H1 (cell line): ENCODE measurements at regions not wholly inside any gene's neighbourhood (a gene's known extent, or its start where the extent isn't known, plus 50 kb on each side); places are given as distances from the start of the nearest gene placed in this dataset.

Experiments
- CTCF ChIA-PET: fragments of 300-600 bp; sonication (Branson Sonifier 250); formaldehyde crosslinking; loops from one replicate; lab custom pipeline; 2021; ENCODE audit not compliant: partially characterized antibody; lab: Charles Lee
- POLR2A ChIA-PET: fragments of 300-600 bp; sonication (Branson Sonifier 250); formaldehyde crosslinking; loops from one replicate; lab custom pipeline; 2021; ENCODE audit warnings: inconsistent platforms; ENCODE audit not compliant: partially characterized antibody; lab: Charles Lee
- DNase-seq, 2 experiments: peaks; one replicate each; pipeline versions ENCODE4 v3.0.0 to v3.0.0-alpha.2; 2010 to 2022; ENCODE audit warnings: low spot score in 2 of 2, low read depth in 1 of 2, mixed read lengths in 1 of 2
- FAIRE-seq: peaks from 2 replicates; lab custom pipeline; 2011; peaks lifted over from hg19 to GRCh38; lab: Jason Lieb, UNC
- H2AFZ ChIP-seq: 2 replicates; pipeline ENCODE4 v1.8.1; 2012; ENCODE audit warnings: low read length, inconsistent platforms
- H2AK5ac ChIP-seq: 2 replicates; pipeline ENCODE4 v1.6.1; 2013; ENCODE audit warnings: low read depth, low read length
- H2BK120ac ChIP-seq: replicated peaks from 2 replicates; pipeline ENCODE3; 2013; ENCODE audit warnings: low read depth, low read length, inconsistent platforms
- H2BK12ac ChIP-seq: 2 replicates; pipeline ENCODE4 v1.6.1; 2013; ENCODE audit warnings: low read depth, low read length
- H2BK15ac ChIP-seq: 2 replicates; pipeline ENCODE4 v1.6.1; 2013; ENCODE audit warnings: low read length
- H2BK20ac ChIP-seq: 2 replicates; pipeline ENCODE4 v1.6.1; 2013; ENCODE audit warnings: low read length
- H2BK5ac ChIP-seq: 2 replicates; pipeline ENCODE4 v1.6.1; 2013; ENCODE audit warnings: low read depth, low read length
- H3K14ac ChIP-seq: 2 replicates; pipeline ENCODE4 v1.6.1; 2013; ENCODE audit warnings: inconsistent platforms; ENCODE audit not compliant: insufficient read length
- H3K18ac ChIP-seq: 2 replicates; pipeline ENCODE4 v1.6.1; 2013; ENCODE audit warnings: low read length; ENCODE audit errors: extremely low read depth
- H3K23ac ChIP-seq: 2 replicates; pipeline ENCODE4 v1.6.1; 2013; ENCODE audit warnings: inconsistent platforms; ENCODE audit not compliant: insufficient read length
- H3K23me2 ChIP-seq: 2 replicates; pipeline ENCODE4 v1.6.1; 2013; ENCODE audit warnings: low read depth, low read length
- H3K27ac ChIP-seq: 2 replicates; pipeline ENCODE4 v1.6.1; 2011; ENCODE audit warnings: low read depth, low read length, inconsistent platforms
- H3K27me3 ChIP-seq, 4 experiments: replicated peaks in 1 of 4; 1 replicate in 1 of 4; 2 replicates in 3 of 4; pipeline versions ENCODE4 v1.6.1 to v1.8.1; 2011 to 2013; ENCODE audit warnings: low read length in 3 of 4, mild to moderate bottlenecking in 3 of 4, inconsistent platforms in 2 of 4, mixed read lengths in 2 of 4, moderate library complexity in 1 of 4; ENCODE audit not compliant: control insufficient read depth in 3 of 4, insufficient read depth in 3 of 4; ENCODE audit errors: extremely low read depth in 1 of 4
- H3K36me3 ChIP-seq, 4 experiments: 2 replicates each; pipeline versions ENCODE4 v1.6.1 to v1.8.1; 2011 to 2013; ENCODE audit warnings: mild to moderate bottlenecking in 4 of 4, low read length in 3 of 4, moderate library complexity in 2 of 4, control low read depth in 1 of 4, inconsistent platforms in 1 of 4; ENCODE audit not compliant: insufficient read depth in 4 of 4, control insufficient read depth in 2 of 4
- H3K4ac ChIP-seq: replicated peaks from 2 replicates; pipeline ENCODE3; 2013; ENCODE audit warnings: low read length, low read depth, mixed read lengths, inconsistent platforms; ENCODE audit not compliant: insufficient read length
- H3K4me1 ChIP-seq, 4 experiments: replicated peaks in 1 of 4; 1 replicate in 1 of 4; 2 replicates in 3 of 4; pipeline versions ENCODE4 v1.6.1 to v1.8.1; 2011 to 2013; ENCODE audit warnings: low read length in 3 of 4, inconsistent platforms in 2 of 4, mixed read lengths in 1 of 4; ENCODE audit not compliant: insufficient read depth in 4 of 4, control insufficient read depth in 3 of 4
- H3K4me2 ChIP-seq, 2 experiments: 2 replicates each; pipeline versions ENCODE4 v1.6.1 to v1.8.1; 2011 to 2013; ENCODE audit warnings: low read depth in 2 of 2, low read length in 2 of 2, control low read depth in 1 of 2, inconsistent platforms in 1 of 2, mild to moderate bottlenecking in 1 of 2; ENCODE audit not compliant: insufficient read depth in 1 of 2
- H3K4me3 ChIP-seq, 4 experiments: fragments of 200-600, 300-600 bp in 1 of 4; sonication (generic), shearing (Covaris generic), sonication (Bioruptor Twin) in 1 of 4; 2 replicates each; pipeline versions ENCODE4 v1.5.1 to v1.8.1; 2011 to 2016; ENCODE audit warnings: low read length in 4 of 4, low read depth in 3 of 4, control low read depth in 2 of 4, inconsistent platforms in 2 of 4, mild to moderate bottlenecking in 2 of 4, mixed read lengths in 1 of 4, moderate library complexity in 1 of 4; ENCODE audit not compliant: insufficient read depth in 2 of 4; ENCODE audit errors: extremely low read depth in 1 of 4
- H3K56ac ChIP-seq: replicated peaks from 2 replicates; pipeline ENCODE3; 2013; ENCODE audit warnings: low read depth, mild to moderate bottlenecking, mixed read lengths, low read length, inconsistent platforms; ENCODE audit not compliant: insufficient read length
- H3K79me1 ChIP-seq: 2 replicates; pipeline ENCODE4 v1.6.1; 2013; ENCODE audit warnings: low read depth, low read length, control low read depth
- H3K79me2 ChIP-seq, 2 experiments: 2 replicates each; pipeline versions ENCODE4 v1.6.1 to v1.8.1; 2012 to 2013; ENCODE audit warnings: low read length in 2 of 2, mild to moderate bottlenecking in 2 of 2, inconsistent platforms in 1 of 2; ENCODE audit not compliant: insufficient read depth in 2 of 2, control insufficient read depth in 1 of 2
- H3K9ac ChIP-seq, 4 experiments: replicated peaks in 1 of 4; 1 replicate in 1 of 4; 2 replicates in 3 of 4; pipeline versions ENCODE4 v1.6.1 to v1.8.1; 2011 to 2013; ENCODE audit warnings: low read depth in 3 of 4, low read length in 3 of 4, control low read depth in 2 of 4, mild to moderate bottlenecking in 2 of 4, moderate library complexity in 2 of 4, inconsistent platforms in 1 of 4; ENCODE audit errors: extremely low read depth in 1 of 4
- H3K9me3 ChIP-seq, 2 experiments: 2 replicates each; pipeline versions ENCODE4 v1.6.1 to v1.8.1; 2012 to 2013; ENCODE audit warnings: mild to moderate bottlenecking in 2 of 2, moderate library complexity in 2 of 2, control low read depth in 1 of 2, inconsistent platforms in 1 of 2, low read depth in 1 of 2, low read length in 1 of 2, mixed read lengths in 1 of 2; ENCODE audit not compliant: insufficient read depth in 2 of 2
- H4K20me1 ChIP-seq, 2 experiments: replicated peaks in 1 of 2; 2 replicates each; pipeline versions ENCODE3 to v1.8.1; 2011 to 2013; ENCODE audit warnings: inconsistent platforms in 2 of 2, low read length in 2 of 2, mild to moderate bottlenecking in 1 of 2; ENCODE audit not compliant: insufficient read depth in 2 of 2, control insufficient read depth in 1 of 2
- H4K5ac ChIP-seq: 2 replicates; pipeline ENCODE4 v1.6.1; 2013; ENCODE audit warnings: low read length, low read depth, mixed read lengths, inconsistent platforms; ENCODE audit not compliant: insufficient read length
- H4K8ac ChIP-seq: 2 replicates; pipeline ENCODE4 v1.8.0; 2013; ENCODE audit warnings: mild to moderate bottlenecking, moderate library complexity, low read length, inconsistent platforms; ENCODE audit not compliant: insufficient read depth; ENCODE audit errors: extremely low read depth
- H4K91ac ChIP-seq: replicated peaks from 2 replicates; pipeline ENCODE3; 2013; ENCODE audit warnings: low read length, mixed read lengths, inconsistent platforms; ENCODE audit not compliant: insufficient read length
- BACH1 ChIP-seq: IDR thresholded peaks from 2 replicates; pipeline ENCODE4 v1.6.1; 2012; ENCODE audit warnings: low read length, improper control_type of control experiment
- CBX8 ChIP-seq: fragments of 300-800, 300-1000 bp; sonication (generic); IDR thresholded peaks from 2 replicates; pipeline ENCODE4 v1.7.1; 2016; ENCODE audit warnings: low read depth, low read length, borderline replicate concordance
- CHD2 ChIP-seq: IDR thresholded peaks from 2 replicates; pipeline ENCODE4 v1.6.1; 2012; ENCODE audit warnings: low read length, improper control_type of control experiment
- CTCF ChIP-seq, 3 experiments: IDR thresholded peaks; 1 replicate in 2 of 3; 2 replicates in 1 of 3; pipeline versions ENCODE4 v1.5.1 to v1.6.1; 2011; ENCODE audit warnings: low read length in 3 of 3, mild to moderate bottlenecking in 3 of 3, inconsistent platforms in 2 of 3, low read depth in 1 of 3, moderate library complexity in 1 of 3; ENCODE audit not compliant: insufficient read depth in 1 of 3; ENCODE audit errors: control extremely low read depth in 1 of 3
- NANOG ChIP-seq: IDR thresholded peaks from 2 replicates; pipeline ENCODE4 v1.6.1; 2011; ENCODE audit warnings: low read length, low read depth, mild to moderate bottlenecking, inconsistent platforms; ENCODE audit not compliant: insufficient read depth, poor library complexity, severe bottlenecking
- NRF1 ChIP-seq: IDR thresholded peaks from 2 replicates; pipeline ENCODE4 v1.6.1; 2011; ENCODE audit warnings: mild to moderate bottlenecking, low read depth, low read length, improper control_type of control experiment
- POLR2AphosphoS5 ChIP-seq: IDR thresholded peaks from 2 replicates; pipeline ENCODE4 v1.6.1; 2011; ENCODE audit warnings: low read depth, low read length
- RNF2 ChIP-seq: fragments of 200-900, 300-1000 bp; sonication (generic); IDR thresholded peaks from 2 replicates; pipeline ENCODE4 v1.7.1; 2016; ENCODE audit warnings: borderline replicate concordance, low read depth, mild to moderate bottlenecking, antibody characterized with exemption, low read length; ENCODE audit not compliant: poor library complexity, severe bottlenecking; ENCODE audit errors: missing control alignments
- SIN3A ChIP-seq, 2 experiments: IDR thresholded peaks in 1 of 2; conservative IDR thresholded peaks in 1 of 2; 2 replicates each; pipeline ENCODE4 v1.6.1; 2011 to 2012; ENCODE audit warnings: low read length in 2 of 2, improper control_type of control experiment in 1 of 2, low read depth in 1 of 2, mild to moderate bottlenecking in 1 of 2
- SIX5 ChIP-seq: IDR thresholded peaks from 2 replicates; pipeline ENCODE4 v1.6.1; 2011; ENCODE audit warnings: mild to moderate bottlenecking, low read depth, low read length
- SP4 ChIP-seq: IDR thresholded peaks from 2 replicates; pipeline ENCODE4 v1.6.1; 2012; ENCODE audit warnings: low read length, inconsistent platforms
- SRF ChIP-seq: IDR thresholded peaks from 2 replicates; pipeline ENCODE4 v1.6.1; 2011; ENCODE audit warnings: mild to moderate bottlenecking, low read depth, low read length, moderate library complexity
- whole genome bisulfite sequencing, 2 experiments: shearing (Covaris generic) in 1 of 2; methylation state at CpG; one replicate each; pipeline versions ENCODE4 v1.1.6 to v1.1.7; 2013 to 2015; ENCODE audit warnings: low lambda C conversion rate in 2 of 2, mixed read lengths in 2 of 2, inconsistent platforms in 1 of 2, low coverage in 1 of 2, missing lambda C conversion rate in 1 of 2; ENCODE audit not compliant: insufficient replicate concordance in 2 of 2, insufficient coverage in 1 of 2, insufficient read length in 1 of 2; ENCODE audit errors: extremely low coverage in 1 of 2, missing lambda C conversion rate in 1 of 2; 5-methylcytosine and 5-hydroxymethylcytosine counted together

- H2BK5ac ChIP-seq = no peak overlapping the region
- H4K20me1 ChIP-seq = no peaks in the 10 kb centered on the region
- H3K4me1 ChIP-seq = peaks cover 0 to 2% (median 1%) of the 10 kb centered on the region in 4 experiments; a peak in 4 of 7 replicates
- H3K36me3 ChIP-seq = no peaks in the 10 kb centered on the region; a peak in 2 of 8 replicates
- FAIRE-seq = no peak
- H3K23me2 ChIP-seq = no peaks in the 10 kb centered on the region; the same call in 1 of the 2 replicates
- no peak overlapping the region for H2BK20ac ChIP-seq
- no peak overlapping the region for H3K4me2 ChIP-seq
- no peak overlapping the region for H4K5ac ChIP-seq
- no peak overlapping the region for H3K9ac ChIP-seq
- H3K4ac ChIP-seq = no peak overlapping the region
- no peak overlapping the region for H3K14ac ChIP-seq
- H4K91ac ChIP-seq = no peak overlapping the region
- no peak overlapping the region for H3K27ac ChIP-seq
- H3K79me1 ChIP-seq = no peaks in the 10 kb centered on the region
- H3K56ac ChIP-seq = no peak overlapping the region
- no peaks in the 10 kb centered on the region for H3K79me2 ChIP-seq
- no peaks in the 10 kb centered on the region for H3K27me3 ChIP-seq
- ChIA-PET POLR2A (no interaction called here), CTCF (interaction anchor here (0.8 to 4.9 kb wide), 24 partner anchors 11 to 385 kb away, joined by 3 to 83 read pairs (median 4); no protein-coding TSS in a partner anchor)
- WGBS, 2 experiments = 75% methylated on average over 4 of the region's 4 CpGs; no CpG with 5 or more reads in 1 of the 2 experiments
- H2BK12ac ChIP-seq = no peak overlapping the region
- no peak overlapping the region for H2BK15ac ChIP-seq
- no peaks in the 10 kb centered on the region for H3K9me3 ChIP-seq
- H3K4me3 ChIP-seq = no peak overlapping the region
- no peak overlapping the region for H2AK5ac ChIP-seq
- DNase-seq = no peak
- H4K8ac ChIP-seq = no peak overlapping the region
- no peak overlapping the region; the same call in 1 of the 2 replicates for H2AFZ ChIP-seq
- no peak overlapping the region for H2BK120ac ChIP-seq
- H3K23ac ChIP-seq = no peak overlapping the region
- no peak overlapping the region for H3K18ac ChIP-seq
- TF ChIP-seq CHD2 (no peak), SIN3A (conservative IDR thresholded peaks at IDR 0.05 in 1 of 2, IDR thresholded peaks at IDR 0.05 in 1 of 2; ENCODE audit: low read depth in 1 of 2, low read length in 2 of 2) (no peak), SRF (no peak), NANOG (no peak), SIX5 (no peak), CBX8 (no peak), BACH1 (no peak), RNF2 (no peak), CTCF (IDR thresholded peaks at IDR 0.05; ENCODE audit: control extremely low read depth in 1 of 3, insufficient read depth in 1 of 3, low read depth in 1 of 3, low read length in 3 of 3) (no peak), SP4 (no peak), NRF1 (no peak), POLR2AphosphoS5 (no peak)
These were observed 713.7 kb upstream of the TENM3 start for GRCh38 chr4:181529537-181529936.
